Mesodermal cell (in vitro differentiated cells): ENCODE measurements at regions not wholly inside any gene's neighbourhood (a gene's known extent, or its start where the extent isn't known, plus 50 kb on each side); places are given as distances from the start of the nearest gene placed in this dataset.

Experiments
- H3K27ac ChIP-seq: 2 replicates; pipeline ENCODE4 v1.7.0; 2013; ENCODE audit warnings: mild to moderate bottlenecking, low read depth, low read length, moderate library complexity; ENCODE audit not compliant: severe bottlenecking
- H3K36me3 ChIP-seq: 2 replicates; pipeline ENCODE4 v1.7.1; 2013; ENCODE audit warnings: mild to moderate bottlenecking, low read length, moderate library complexity; ENCODE audit not compliant: control insufficient read depth, insufficient read depth
- H3K4me1 ChIP-seq: one replicate; pipeline ENCODE4 v1.7.1; 2013; ENCODE audit warnings: mild to moderate bottlenecking, low read length; ENCODE audit not compliant: insufficient read depth, control insufficient read depth, poor library complexity, severe bottlenecking
- H3K4me3 ChIP-seq: 2 replicates; pipeline ENCODE4 v1.7.0; 2013; ENCODE audit warnings: low read length, control low read depth, mild to moderate bottlenecking; ENCODE audit not compliant: insufficient read depth, poor library complexity, severe bottlenecking; ENCODE audit errors: extremely low read depth
- H3K9me3 ChIP-seq: 2 replicates; pipeline ENCODE4 v1.7.1; 2013; ENCODE audit warnings: mild to moderate bottlenecking, low read length, moderate library complexity; ENCODE audit not compliant: control insufficient read depth
- WGBS, 2 experiments: methylation state at CpG; one replicate each; pipeline ENCODE4 v1.1.5; 2013; ENCODE audit warnings: missing lambda C conversion rate in 2 of 2; ENCODE audit not compliant: insufficient coverage in 2 of 2; 5-methylcytosine and 5-hydroxymethylcytosine counted together

DNA sequence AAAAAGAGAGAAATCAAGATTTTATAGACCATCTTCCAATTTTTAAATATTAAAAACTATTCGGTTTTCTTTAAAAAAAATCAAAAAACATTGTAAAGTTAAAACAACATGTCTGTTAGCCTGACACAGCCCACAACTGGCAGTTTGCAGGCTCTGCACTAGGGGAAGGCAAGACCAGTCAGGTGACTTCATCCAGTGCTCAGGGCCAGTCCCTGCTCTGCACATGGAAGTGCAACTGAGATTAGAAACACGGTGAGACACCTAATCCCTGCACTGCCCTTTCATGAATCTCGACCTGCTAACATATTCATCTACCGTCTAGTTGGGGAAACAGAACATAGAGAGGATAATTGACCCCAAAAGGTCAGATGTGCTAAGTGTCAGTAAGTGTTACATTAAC lies 135.2 kb downstream of the BARD1 start:
- H3K4me3 ChIP-seq: no peak overlapping the region
- WGBS, 2 experiments: 90 to 92% methylated on average over 2 to 3 of the region's 4 CpGs
- H3K27ac ChIP-seq: no peak overlapping the region
- H3K4me1 ChIP-seq: no peaks in the 10 kb centered on the region
- H3K9me3 ChIP-seq: no peaks in the 10 kb centered on the region
- H3K36me3 ChIP-seq: no peaks in the 10 kb centered on the region

DNA sequence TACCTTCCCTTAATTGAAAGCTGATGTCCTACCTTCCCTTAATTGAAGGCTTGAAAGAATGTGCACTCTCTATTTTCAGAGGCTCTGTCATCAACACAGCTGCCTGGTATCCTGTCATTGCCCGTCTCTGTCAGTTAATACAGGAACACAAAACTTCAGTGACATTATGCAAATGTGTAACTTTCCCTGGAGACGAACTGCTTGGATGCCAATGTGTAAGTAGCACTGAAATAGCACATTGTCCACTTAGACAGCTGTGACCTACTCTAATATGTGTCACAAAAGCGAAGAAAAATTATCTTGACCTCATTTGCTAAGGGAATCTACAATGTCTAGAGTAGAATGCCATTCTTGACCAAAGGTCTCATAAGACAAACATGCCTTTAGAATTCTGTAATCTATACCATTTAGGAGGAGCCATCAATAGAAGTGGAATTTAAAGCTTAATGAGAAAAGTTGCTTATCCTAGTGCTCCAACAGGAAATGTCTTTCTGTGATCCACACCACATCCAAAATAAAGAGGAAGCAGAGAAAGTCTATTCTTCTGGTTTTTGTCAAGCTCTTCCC lies 138.1 kb downstream of the BARD1 start:
- peak overlapping the region; percentile 51 for H3K27ac ChIP-seq
- no peaks in the 10 kb centered on the region for H3K4me1 ChIP-seq
- H3K9me3 ChIP-seq: no peaks in the 10 kb centered on the region
- no peak overlapping the region for H3K4me3 ChIP-seq
- no peaks in the 10 kb centered on the region for H3K36me3 ChIP-seq
- 69 to 85% methylated on average over 2 to 3 of the region's 3 CpGs for WGBS, 2 experiments

DNA sequence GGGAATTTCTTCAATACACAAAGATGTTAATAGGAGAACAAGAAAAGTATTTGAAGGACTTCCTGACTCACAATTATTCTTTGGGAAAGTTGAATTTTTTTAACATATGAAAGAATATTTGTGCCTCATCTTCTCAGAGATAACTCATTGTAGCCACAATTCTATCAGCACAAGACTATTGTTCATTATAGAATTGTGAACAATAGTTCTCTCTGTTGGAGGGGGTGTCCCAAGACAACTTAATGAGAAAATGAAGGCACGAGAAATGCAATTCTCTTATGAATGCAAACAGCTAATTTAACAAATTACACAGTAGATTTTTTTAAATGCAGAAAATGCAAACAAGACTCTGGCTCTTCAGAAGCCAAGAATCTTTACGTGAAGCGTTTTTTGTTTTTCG lies 157.0 kb downstream of the BARD1 start:
- Histone ChIP-seq H3K36me3 (no peaks in the 10 kb centered on the region), H3K27ac (no peak overlapping the region), H3K4me1 (peaks cover 5% of the 10 kb centered on the region), H3K4me3 (no peak overlapping the region), H3K9me3 (no peaks in the 10 kb centered on the region)
- no CpG with 5 or more reads among the region's 4 CpGs for WGBS, 2 experiments

DNA sequence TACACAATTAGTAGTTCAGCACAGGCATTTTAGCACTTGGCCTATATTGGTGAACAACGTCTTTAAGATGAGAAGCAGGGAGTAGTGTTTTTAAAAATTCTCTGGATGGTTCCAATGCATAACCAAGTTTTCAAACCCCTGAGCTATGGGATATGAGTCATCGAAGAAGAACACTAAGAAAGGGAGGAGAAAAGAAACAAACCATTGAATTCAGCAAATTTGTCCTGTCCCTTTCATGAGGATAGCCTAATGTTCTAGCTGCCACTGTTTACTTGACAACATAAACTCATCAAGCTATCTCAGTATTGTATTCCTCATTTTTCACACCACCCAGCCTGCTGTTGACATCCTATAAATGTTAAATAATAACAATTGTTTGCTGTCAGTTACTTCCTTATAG lies 158.0 kb downstream of the BARD1 start:
- Histone ChIP-seq H3K9me3 (no peaks in the 10 kb centered on the region), H3K27ac (no peak overlapping the region), H3K4me3 (no peak overlapping the region), H3K4me1 (peaks cover 5% of the 10 kb centered on the region), H3K36me3 (no peaks in the 10 kb centered on the region)
- whole genome bisulfite sequencing, 2 experiments: 80 to 100% methylated on average over 1 of the region's 2 CpGs

DNA sequence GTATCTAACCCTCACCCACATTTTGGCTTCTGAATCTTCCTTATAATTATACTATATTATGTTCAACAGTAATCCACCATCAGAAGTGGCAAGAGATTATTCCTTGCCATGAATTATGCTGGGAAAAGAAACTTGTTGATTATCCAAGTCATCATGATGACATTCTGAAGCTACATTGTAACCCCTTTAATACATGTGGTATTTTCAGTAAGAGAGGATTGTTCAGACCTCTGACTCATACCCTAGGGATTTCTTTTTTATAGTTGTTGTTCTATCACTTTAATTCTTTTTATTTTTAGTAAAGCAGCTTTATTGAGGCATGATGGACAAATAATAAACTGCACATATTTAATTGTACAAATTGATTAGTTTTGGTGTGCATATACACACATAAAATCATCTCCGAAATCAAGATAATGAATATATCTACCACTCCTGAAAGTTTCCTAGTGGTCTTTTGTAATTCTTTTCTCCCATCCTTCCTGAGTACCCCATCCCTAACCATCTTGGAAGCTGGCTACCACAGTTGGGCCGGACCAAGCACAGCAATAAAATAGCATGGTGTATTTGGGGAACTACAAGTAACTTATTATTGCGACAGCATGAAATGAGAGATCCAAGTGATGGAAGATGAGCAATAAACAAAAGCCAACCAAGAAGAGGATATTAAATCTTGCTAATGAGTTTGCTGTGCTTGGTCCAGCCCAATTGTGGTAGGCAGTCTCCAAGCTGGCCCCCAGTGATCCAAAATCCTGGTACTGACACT lies 159.9 kb downstream of the BARD1 start:
- H3K9me3 ChIP-seq: no peaks in the 10 kb centered on the region
- H3K27ac ChIP-seq: no peak overlapping the region
- H3K4me3 ChIP-seq: no peak overlapping the region
- H3K36me3 ChIP-seq: no peaks in the 10 kb centered on the region
- peaks cover 5% of the 10 kb centered on the region for H3K4me1 ChIP-seq
- WGBS, 2 experiments: 80 to 82% methylated on average over 1 to 2 of the region's 3 CpGs

DNA sequence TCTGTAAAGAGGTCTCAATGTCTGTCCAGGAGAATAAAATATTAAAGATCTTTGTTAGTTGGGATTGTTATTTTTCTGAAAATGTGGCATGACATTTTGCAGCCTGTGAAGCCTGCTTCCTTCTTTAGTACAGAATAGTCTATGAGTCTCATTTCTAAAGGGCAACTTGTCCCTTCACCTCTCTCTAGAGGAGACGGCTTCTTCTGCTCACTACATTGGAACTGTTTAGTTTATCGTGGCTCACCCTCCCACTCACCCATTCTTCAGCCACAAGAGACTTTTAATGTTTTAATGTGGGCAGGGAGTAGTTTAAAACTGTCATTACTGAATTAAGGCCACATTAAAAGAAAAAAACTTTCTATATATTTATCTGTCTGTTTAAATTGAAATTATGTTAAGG lies 161.0 kb downstream of the BARD1 start:
- no CpG with 5 or more reads among the region's 2 CpGs for WGBS, 2 experiments
- Histone ChIP-seq H3K27ac (no peak overlapping the region), H3K36me3 (no peaks in the 10 kb centered on the region), H3K4me1 (peaks cover 5% of the 10 kb centered on the region), H3K9me3 (no peaks in the 10 kb centered on the region), H3K4me3 (no peak overlapping the region)

DNA sequence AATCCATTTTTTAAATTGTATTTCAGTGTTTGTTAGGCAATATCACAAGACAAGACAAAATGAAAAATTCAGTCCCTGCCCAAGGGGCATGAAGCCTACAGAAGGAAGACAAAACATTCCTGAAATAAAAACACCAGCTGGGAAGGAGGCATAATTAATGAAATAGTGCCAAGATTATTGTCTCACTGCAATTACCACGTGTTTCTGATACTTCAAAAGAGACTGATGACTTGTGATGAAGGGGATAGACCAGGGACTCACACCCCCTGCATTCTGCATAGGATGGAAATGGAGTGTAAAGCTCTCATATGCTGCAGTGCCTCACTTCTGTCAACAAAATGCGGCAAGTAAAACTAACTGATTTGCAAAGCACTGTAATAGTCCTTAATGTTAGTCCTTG lies 178.1 kb downstream of the BARD1 start:
- Histone ChIP-seq H3K4me1 (no peaks in the 10 kb centered on the region), H3K9me3 (no peaks in the 10 kb centered on the region), H3K4me3 (no peak overlapping the region), H3K27ac (no peak overlapping the region), H3K36me3 (no peaks in the 10 kb centered on the region)
- WGBS, 2 experiments: 48 to 86% methylated on average over 1 to 2 of the region's 2 CpGs

DNA sequence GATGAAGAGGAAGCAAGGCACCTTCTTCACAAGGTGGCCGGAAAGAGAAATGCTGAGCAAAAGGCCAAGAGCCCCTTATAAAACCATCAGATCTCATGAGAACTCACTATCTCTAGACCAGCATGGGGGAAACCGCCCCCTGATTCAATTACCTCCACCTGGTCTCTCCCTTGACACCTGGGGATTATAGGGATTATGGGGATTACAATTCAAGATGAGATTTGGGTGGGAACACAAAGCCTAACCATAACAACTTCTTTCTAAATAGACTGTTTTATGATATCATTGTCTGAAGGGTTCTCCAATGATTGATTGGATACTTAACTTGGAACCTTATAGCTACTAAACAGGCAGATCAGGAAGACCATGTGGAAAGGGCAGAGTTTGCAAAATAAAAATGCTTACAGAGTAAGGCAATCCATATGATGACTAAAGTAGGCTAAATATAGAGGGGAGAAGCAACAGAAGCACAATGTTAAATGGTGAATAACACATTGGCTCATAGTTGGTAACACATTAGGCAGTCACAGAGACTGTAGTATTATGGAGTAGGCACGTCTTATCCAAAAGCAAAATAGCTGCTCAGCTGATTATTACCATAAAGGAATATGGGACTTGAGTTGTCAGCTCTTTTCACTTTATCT lies 179.0 kb downstream of the BARD1 start:
- no peak overlapping the region for H3K4me3 ChIP-seq

DNA sequence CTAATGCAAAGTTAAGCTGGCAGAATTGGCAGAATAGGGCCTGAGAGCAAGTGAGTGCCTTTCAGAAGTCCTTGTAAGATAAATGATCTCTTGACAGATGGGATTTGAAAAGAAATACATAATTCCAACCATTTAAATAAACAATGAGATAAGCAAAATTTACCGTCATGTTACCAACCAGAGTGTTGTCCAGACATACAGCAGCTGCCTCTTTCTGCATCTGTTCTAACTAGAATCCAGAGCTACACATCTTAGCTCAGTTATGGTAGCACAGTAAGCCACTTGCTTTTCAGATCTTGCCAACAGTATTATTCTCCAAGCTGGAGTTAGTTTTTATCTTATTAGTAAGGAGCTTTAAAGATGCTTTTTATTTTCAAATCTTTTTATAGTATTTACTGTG lies 179.6 kb downstream of the BARD1 start:
- no peaks in the 10 kb centered on the region for H3K9me3 ChIP-seq
- H3K27ac ChIP-seq: no peak overlapping the region
- H3K4me1 ChIP-seq: no peaks in the 10 kb centered on the region
- H3K4me3 ChIP-seq: no peak overlapping the region
- H3K36me3 ChIP-seq: no peaks in the 10 kb centered on the region
- WGBS, 2 experiments: 88 to 100% methylated on average over 1 of the region's 1 CpG

More for the DNA sequence above, 179.0 kb downstream of the BARD1 start:
- Histone ChIP-seq H3K9me3 (no peaks in the 10 kb centered on the region), H3K27ac (no peak overlapping the region), H3K4me1 (no peaks in the 10 kb centered on the region), H3K36me3 (no peaks in the 10 kb centered on the region)
- 100% methylated on average over 1 of the region's 3 CpGs; no CpG with 5 or more reads in 1 of the 2 experiments for WGBS, 2 experiments
